HG03354 (cell line): ENCODE measurements at regions not wholly inside any gene's neighbourhood (a gene's known extent, or its start where the extent isn't known, plus 50 kb on each side); places are given as distances from the start of the nearest gene placed in this dataset.

Source experiments
- ATAC-seq: cut with Tn5 transposase; IDR thresholded peaks from one replicate; pipeline ENCODE4 v1.9.1; 2021; ENCODE audit warnings: mild to moderate bottlenecking; ENCODE audit not compliant: unreplicated experiment, poor library complexity, severe bottlenecking

GRCh38 chr5:3929799-3930198 is 334.2 kb downstream of the IRX1 start:
- ATAC-seq: no peak

GRCh38 chr5:3931976-3932375 is 336.3 kb downstream of the IRX1 start:
- no peak for ATAC-seq

GRCh38 chr5:3933536-3933935 is 337.9 kb downstream of the IRX1 start:
- no peak for ATAC-seq

- ATAC-seq: no peak
Measured at GRCh38 chr5:3933966-3934365, 338.3 kb downstream of the IRX1 start.

- ATAC-seq: no peak
Measured at GRCh38 chr5:3943859-3944258, 348.2 kb downstream of the IRX1 start.

GRCh38 chr5:3944930-3945329 is 349.3 kb downstream of the IRX1 start:
- ATAC-seq: no peak

GRCh38 chr5:3948838-3949237 is 353.2 kb downstream of the IRX1 start:
- no peak for ATAC-seq

- no peak for ATAC-seq
Measured at GRCh38 chr5:3954199-3954598, 358.6 kb downstream of the IRX1 start.

GRCh38 chr5:3954633-3955032 is 359.0 kb downstream of the IRX1 start:
- no peak for ATAC-seq

- no peak for ATAC-seq
Measured at GRCh38 chr5:3957658-3958057, 362.0 kb downstream of the IRX1 start.

GRCh38 chr5:3958389-3958788 is 362.8 kb downstream of the IRX1 start:
- no peak for ATAC-seq

GRCh38 chr5:3962113-3962512 is 366.5 kb downstream of the IRX1 start:
- ATAC-seq: no peak

GRCh38 chr5:3963652-3964051 is 368.0 kb downstream of the IRX1 start:
- no peak for ATAC-seq

GRCh38 chr5:3980156-3980555 is 384.5 kb downstream of the IRX1 start:
- no peak for ATAC-seq

GRCh38 chr5:3987867-3988266 is 392.2 kb downstream of the IRX1 start:
- no peak for ATAC-seq

- ATAC-seq: no peak
Measured at GRCh38 chr5:3993856-3994473, 398.3 kb downstream of the IRX1 start.

GRCh38 chr5:3994628-3995027 is 399.0 kb downstream of the IRX1 start:
- no peak for ATAC-seq

- no peak for ATAC-seq
Measured at GRCh38 chr5:3995954-3996619, 400.5 kb downstream of the IRX1 start.

- no peak for ATAC-seq
Measured at GRCh38 chr5:3996707-3997336, 401.2 kb downstream of the IRX1 start.

- ATAC-seq: no peak
Measured at GRCh38 chr5:3997670-3998069, 402.0 kb downstream of the IRX1 start.

GRCh38 chr5:3999929-4000328 is 404.3 kb downstream of the IRX1 start:
- no peak for ATAC-seq
